ENCODE measurements at regions not wholly inside any gene's neighbourhood (a gene's known extent, or its start where the extent isn't known, plus 50 kb on each side); places are given as distances from the start of the nearest gene placed in this dataset.

GRCh38 chr6:40848038-40848437 lies 191.0 kb downstream of the UNC5CL start:
- no peak overlapping the region for H3K4me3 ChIP-seq
- H3K9me3 ChIP-seq, result no peaks in the 10 kb centered on the region
- intact Hi-C loops (cut with DNase I; ENCODE audit: low total_unique reads), result no loop called here
- TF ChIP-seq CTCF (IDR thresholded peaks at IDR 0.05) (no peak), POLR2A (IDR thresholded peaks at IDR 0.05) (no peak)
- no peaks in the 10 kb centered on the region for H3K4me1 ChIP-seq
- H3K27me3 ChIP-seq, result no peaks in the 10 kb centered on the region
- 89 to 90% methylated on average over 5 of the region's 5 CpGs for WGBS, 2 donors
- H3K36me3 ChIP-seq (ENCODE audit: low read depth, missing control alignments), result no peaks in the 10 kb centered on the region
- DNase-seq, result no peak
- no peak overlapping the region for H3K27ac ChIP-seq

- no peak overlapping the region for H3K27ac ChIP-seq
- peak; percentile 61 for DNase-seq
- H3K4me1 ChIP-seq, result no peaks in the 10 kb centered on the region
- intact Hi-C loops (cut with DNase I; ENCODE audit: low total_unique reads), result no loop called here
- WGBS, 2 donors, result 70 to 77% methylated on average over 2 of the region's 2 CpGs
- H3K9me3 ChIP-seq, result no peaks in the 10 kb centered on the region
- no peak overlapping the region for H3K4me3 ChIP-seq
- TF ChIP-seq CTCF (IDR thresholded peaks at IDR 0.05) (peak in 2 of 3 experiments; percentile 19 to 37), POLR2A (IDR thresholded peaks at IDR 0.05) (no peak)
- no peaks in the 10 kb centered on the region for H3K36me3 ChIP-seq (ENCODE audit: low read depth, missing control alignments)
- no peaks in the 10 kb centered on the region for H3K27me3 ChIP-seq
Observed at GRCh38 chr6:40845553-40845952, 193.5 kb downstream of the UNC5CL start.

GRCh38 chr6:40844246-40844645 lies 194.8 kb downstream of the UNC5CL start:
- no peaks in the 10 kb centered on the region for H3K4me1 ChIP-seq
- no peaks in the 10 kb centered on the region for H3K9me3 ChIP-seq
- 32 to 63% methylated on average over 1 of the region's 1 CpG for WGBS, 2 donors
- TF ChIP-seq POLR2A (IDR thresholded peaks at IDR 0.05) (no peak), CTCF (IDR thresholded peaks at IDR 0.05) (no peak)
- intact Hi-C loops (cut with DNase I; ENCODE audit: low total_unique reads), result no loop called here
- H3K27me3 ChIP-seq, result no peaks in the 10 kb centered on the region
- H3K36me3 ChIP-seq (ENCODE audit: low read depth, missing control alignments), result no peaks in the 10 kb centered on the region
- no peak for DNase-seq
- H3K4me3 ChIP-seq, result no peak overlapping the region
- no peak overlapping the region for H3K27ac ChIP-seq

GRCh38 chr6:40841721-40842120 lies 197.3 kb downstream of the UNC5CL start:
- Histone ChIP-seq H3K4me3 (no peak overlapping the region), H3K9me3 (no peaks in the 10 kb centered on the region), H3K36me3 (ENCODE audit: low read depth, missing control alignments) (no peaks in the 10 kb centered on the region), H3K4me1 (no peaks in the 10 kb centered on the region), H3K27ac (no peak overlapping the region), H3K27me3 (no peaks in the 10 kb centered on the region)
- no peak for DNase-seq
- intact Hi-C loops (cut with DNase I; ENCODE audit: low total_unique reads), result no loop called here
- TF ChIP-seq POLR2A (IDR thresholded peaks at IDR 0.05) (no peak), CTCF (IDR thresholded peaks at IDR 0.05) (peak in 1 of 3 experiments; percentile 56)
- WGBS, 2 donors, result 97 to 100% methylated on average over 2 of the region's 2 CpGs

- WGBS, 2 donors, result 61 to 63% methylated on average over 4 of the region's 4 CpGs
Observed at GRCh38 chr6:40832691-40833090, 206.3 kb downstream of the UNC5CL start.

More at GRCh38 chr6:40832691-40833090, 206.3 kb downstream of the UNC5CL start:
- Histone ChIP-seq H3K4me3 (no peak overlapping the region), H3K27ac (no peak overlapping the region), H3K36me3 (ENCODE audit: low read depth, missing control alignments) (no peaks in the 10 kb centered on the region), H3K4me1 (no peaks in the 10 kb centered on the region), H3K9me3 (no peaks in the 10 kb centered on the region), H3K27me3 (no peaks in the 10 kb centered on the region)
- intact Hi-C loops (cut with DNase I; ENCODE audit: low total_unique reads), result no loop called here
- no peak for TF ChIP-seq CTCF (IDR thresholded peaks at IDR 0.05)
- TF ChIP-seq POLR2A (IDR thresholded peaks at IDR 0.05), result no peak
- DNase-seq, result no peak

Data from testis (tissue), 2 donors.